Right lobe of liver (tissue), 4 donors: ENCODE measurements at regions not wholly inside any gene's neighbourhood (a gene's known extent, or its start where the extent isn't known, plus 50 kb on each side); places are given as distances from the start of the nearest gene placed in this dataset.

Experiments used
- POLR2A ChIP-seq: fragments of 450-650 bp; IDR thresholded peaks from one replicate; pipeline ENCODE4 v1.6.1; 2017; ENCODE audit warnings: antibody characterized with exemption, mild to moderate bottlenecking
- TF ChIP-seq, protein P1 (sequence below), 4 donors: fragments of 200-600 bp in 3 of 4; fragments of 450-650 bp in 1 of 4; IDR thresholded peaks; one replicate each; pipeline versions ENCODE4 v1.5.1 to v1.8.0; 2016 to 2022; ENCODE audit warnings: antibody characterized with exemption in 4 of 4, mild to moderate bottlenecking in 2 of 4
- donor health status: DM: no; HTN: no; CAD: no.
- donor health status: DM: no; HTN: no; CAD: no.
- donor health status: DM: no; HTN: yes; CAD: no.

DNA sequence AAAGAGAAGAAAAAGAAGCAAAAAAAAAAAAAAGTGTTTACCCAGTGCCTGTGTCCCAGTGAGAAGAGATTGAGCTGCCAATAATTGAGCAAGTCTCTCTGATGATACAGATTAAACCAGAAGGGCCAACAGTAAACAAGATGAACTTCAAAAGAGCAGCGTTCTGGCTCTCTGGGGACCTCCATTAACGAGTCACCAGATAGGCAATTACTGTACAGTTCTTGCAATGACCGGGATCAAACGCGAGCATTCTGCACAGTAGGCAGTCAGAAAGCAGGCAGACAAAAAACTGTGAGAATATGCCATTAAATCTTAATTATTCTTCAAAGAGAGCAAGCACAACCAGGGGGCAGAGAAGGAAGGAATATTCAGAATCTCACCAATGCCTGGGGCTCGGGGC lies 626.1 kb downstream of the TMEM114 start:
- TF ChIP-seq, protein P1, sequence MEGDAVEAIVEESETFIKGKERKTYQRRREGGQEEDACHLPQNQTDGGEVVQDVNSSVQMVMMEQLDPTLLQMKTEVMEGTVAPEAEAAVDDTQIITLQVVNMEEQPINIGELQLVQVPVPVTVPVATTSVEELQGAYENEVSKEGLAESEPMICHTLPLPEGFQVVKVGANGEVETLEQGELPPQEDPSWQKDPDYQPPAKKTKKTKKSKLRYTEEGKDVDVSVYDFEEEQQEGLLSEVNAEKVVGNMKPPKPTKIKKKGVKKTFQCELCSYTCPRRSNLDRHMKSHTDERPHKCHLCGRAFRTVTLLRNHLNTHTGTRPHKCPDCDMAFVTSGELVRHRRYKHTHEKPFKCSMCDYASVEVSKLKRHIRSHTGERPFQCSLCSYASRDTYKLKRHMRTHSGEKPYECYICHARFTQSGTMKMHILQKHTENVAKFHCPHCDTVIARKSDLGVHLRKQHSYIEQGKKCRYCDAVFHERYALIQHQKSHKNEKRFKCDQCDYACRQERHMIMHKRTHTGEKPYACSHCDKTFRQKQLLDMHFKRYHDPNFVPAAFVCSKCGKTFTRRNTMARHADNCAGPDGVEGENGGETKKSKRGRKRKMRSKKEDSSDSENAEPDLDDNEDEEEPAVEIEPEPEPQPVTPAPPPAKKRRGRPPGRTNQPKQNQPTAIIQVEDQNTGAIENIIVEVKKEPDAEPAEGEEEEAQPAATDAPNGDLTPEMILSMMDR (IDR thresholded peaks at IDR 0.05) = no peak
- no peak for TF ChIP-seq POLR2A
